ENCODE measurements at regions not wholly inside any gene's neighbourhood (a gene's known extent, or its start where the extent isn't known, plus 50 kb on each side); places are given as distances from the start of the nearest gene placed in this dataset.

- no peak overlapping the region for H3K27ac ChIP-seq
- TF ChIP-seq CTCF (conservative IDR thresholded peaks at IDR 0.05), result no peak
These were observed 350.8 kb downstream of the EFNA5 start for GRCh38 chr5:107319901-107320300.

DNA sequence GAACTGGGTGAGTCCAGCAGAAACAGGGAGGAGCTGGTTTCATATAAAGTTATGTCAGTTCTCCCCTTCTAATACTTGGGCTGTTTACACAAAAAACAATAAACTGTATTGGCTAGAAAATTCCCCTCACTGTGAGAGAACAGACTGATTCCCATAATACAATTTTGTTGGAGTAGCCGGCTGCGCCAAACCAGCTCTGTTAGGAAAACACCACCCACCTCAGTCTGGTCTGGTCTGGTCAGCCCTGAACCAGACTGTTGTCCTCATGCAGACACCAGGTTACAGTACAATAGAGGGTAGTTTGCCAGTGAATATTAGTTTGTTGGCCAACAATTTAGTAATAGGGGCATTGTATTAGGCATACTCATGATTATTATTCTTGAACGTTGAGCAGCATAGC, 356.4 kb downstream of the EFNA5 start:
- H3K27ac ChIP-seq, result no peak overlapping the region

DNA sequence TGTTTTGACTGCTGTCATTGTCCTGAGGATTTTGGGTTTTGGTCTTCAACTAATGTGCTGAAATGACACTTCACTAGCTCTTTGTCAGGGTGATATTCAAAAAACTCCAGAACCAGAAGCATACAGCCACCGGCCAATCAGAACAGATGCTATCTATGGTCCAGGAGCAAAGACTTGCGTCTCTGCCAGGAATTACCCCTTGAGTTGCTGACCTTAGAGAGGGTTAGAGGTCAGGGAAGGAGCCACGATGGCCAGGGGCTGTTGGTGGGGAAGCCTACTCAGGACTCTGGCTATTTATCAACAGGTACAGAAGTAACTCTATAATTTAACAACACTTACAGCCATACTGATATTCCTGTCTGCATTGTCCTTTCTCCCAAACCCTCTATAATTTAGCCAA, 356.8 kb downstream of the EFNA5 start:
- no peak overlapping the region for H3K27ac ChIP-seq
- TF ChIP-seq CTCF (conservative IDR thresholded peaks at IDR 0.05), result no peak

More for the DNA sequence above, 356.4 kb downstream of the EFNA5 start:
- no peak for TF ChIP-seq CTCF (conservative IDR thresholded peaks at IDR 0.05)

DNA sequence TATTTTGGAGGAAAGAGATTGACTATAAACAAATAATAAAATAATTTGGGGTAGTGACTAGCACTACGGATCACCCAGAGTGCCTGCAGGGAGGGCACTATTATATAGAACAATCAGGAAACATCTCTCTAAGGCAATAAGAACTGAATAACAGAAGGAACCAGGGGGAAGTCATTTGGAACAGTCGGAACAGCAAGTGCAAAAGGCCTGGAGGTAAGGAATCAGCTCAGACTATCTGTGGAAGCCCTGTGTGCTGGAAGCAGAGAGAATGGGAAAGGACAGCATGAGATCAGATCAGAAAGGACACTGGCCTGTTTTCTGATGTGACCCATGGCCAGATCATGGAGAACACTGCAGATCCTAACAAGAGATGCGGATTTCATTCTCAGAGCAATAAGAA, 357.6 kb downstream of the EFNA5 start:
- no peak for TF ChIP-seq CTCF (conservative IDR thresholded peaks at IDR 0.05)
- H3K27ac ChIP-seq, result no peak overlapping the region

- TF ChIP-seq CTCF (conservative IDR thresholded peaks at IDR 0.05), result no peak
- no peak overlapping the region for H3K27ac ChIP-seq
These were observed 360.6 kb downstream of the EFNA5 start for GRCh38 chr5:107310181-107310580.

- TF ChIP-seq CTCF (conservative IDR thresholded peaks at IDR 0.05), result no peak
- H3K27ac ChIP-seq, result no peak overlapping the region
These were observed 364.1 kb downstream of the EFNA5 start for GRCh38 chr5:107306594-107306993.

- TF ChIP-seq CTCF (conservative IDR thresholded peaks at IDR 0.05), result no peak
- no peak overlapping the region for H3K27ac ChIP-seq
These were observed 364.7 kb downstream of the EFNA5 start for GRCh38 chr5:107306002-107306401.

DNA sequence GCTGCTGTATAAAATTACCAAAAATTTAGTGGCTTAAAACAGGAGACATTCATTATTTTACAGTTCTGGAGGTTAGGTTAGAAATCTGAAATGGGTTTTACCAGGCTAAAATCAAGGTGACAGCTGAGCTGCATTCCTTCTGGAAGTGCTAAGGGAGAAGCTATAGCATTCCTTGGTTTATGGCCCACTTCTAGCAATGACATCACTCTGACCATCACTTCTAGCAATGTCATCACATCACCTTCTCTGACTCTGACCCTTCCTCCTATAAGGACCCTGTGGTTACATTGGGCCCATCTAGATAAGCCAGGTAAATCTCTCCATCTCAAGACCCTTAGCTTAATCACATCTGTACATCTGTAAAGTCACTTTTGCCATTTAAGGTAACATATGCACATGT, 366.1 kb downstream of the EFNA5 start:
- TF ChIP-seq CTCF (conservative IDR thresholded peaks at IDR 0.05), result no peak
- H3K27ac ChIP-seq, result no peak overlapping the region

All from VCaP (cell line).